ENCODE measurements at regions not wholly inside any gene's neighbourhood (a gene's known extent, or its start where the extent isn't known, plus 50 kb on each side); places are given as distances from the start of the nearest gene placed in this dataset.
"Not testable (repeated sequence)": the region's sequence is repeated elsewhere in the genome, so short reads cannot be mapped to it uniquely, and the experiment has no call there.

DNA sequence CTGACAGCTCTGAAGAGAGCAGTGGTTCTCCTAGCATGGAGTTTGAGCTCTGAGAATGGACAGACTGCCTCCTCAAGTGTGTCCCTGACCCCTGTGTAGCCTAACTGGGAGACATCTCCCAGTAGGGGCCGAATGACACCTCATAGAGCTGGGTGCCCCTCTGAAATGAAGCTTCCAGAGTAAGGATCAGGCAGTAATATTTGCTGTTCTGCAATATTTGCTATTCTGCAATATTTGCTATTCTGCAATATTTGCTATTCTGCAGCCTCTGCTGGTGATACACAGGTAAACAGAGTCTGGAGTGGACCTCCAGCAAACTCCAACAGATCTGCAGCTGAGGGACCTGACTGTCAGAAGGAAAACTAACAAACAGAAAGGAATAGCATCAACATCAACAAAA, 105.5 kb downstream of the BUD13 start:
- TF ChIP-seq, protein P1, sequence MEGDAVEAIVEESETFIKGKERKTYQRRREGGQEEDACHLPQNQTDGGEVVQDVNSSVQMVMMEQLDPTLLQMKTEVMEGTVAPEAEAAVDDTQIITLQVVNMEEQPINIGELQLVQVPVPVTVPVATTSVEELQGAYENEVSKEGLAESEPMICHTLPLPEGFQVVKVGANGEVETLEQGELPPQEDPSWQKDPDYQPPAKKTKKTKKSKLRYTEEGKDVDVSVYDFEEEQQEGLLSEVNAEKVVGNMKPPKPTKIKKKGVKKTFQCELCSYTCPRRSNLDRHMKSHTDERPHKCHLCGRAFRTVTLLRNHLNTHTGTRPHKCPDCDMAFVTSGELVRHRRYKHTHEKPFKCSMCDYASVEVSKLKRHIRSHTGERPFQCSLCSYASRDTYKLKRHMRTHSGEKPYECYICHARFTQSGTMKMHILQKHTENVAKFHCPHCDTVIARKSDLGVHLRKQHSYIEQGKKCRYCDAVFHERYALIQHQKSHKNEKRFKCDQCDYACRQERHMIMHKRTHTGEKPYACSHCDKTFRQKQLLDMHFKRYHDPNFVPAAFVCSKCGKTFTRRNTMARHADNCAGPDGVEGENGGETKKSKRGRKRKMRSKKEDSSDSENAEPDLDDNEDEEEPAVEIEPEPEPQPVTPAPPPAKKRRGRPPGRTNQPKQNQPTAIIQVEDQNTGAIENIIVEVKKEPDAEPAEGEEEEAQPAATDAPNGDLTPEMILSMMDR (IDR thresholded peaks at IDR 0.05; ENCODE audit: low read depth, low read length): not testable (repeated sequence)
- not testable (repeated sequence) for TF ChIP-seq EZH2phosphoT487 (IDR thresholded peaks at IDR 0.05; ENCODE audit: low read depth)

Measured in OCI-LY3 (cell line).